ENCODE measurements at regions not wholly inside any gene's neighbourhood (a gene's known extent, or its start where the extent isn't known, plus 50 kb on each side); places are given as distances from the start of the nearest gene placed in this dataset.

DNA sequence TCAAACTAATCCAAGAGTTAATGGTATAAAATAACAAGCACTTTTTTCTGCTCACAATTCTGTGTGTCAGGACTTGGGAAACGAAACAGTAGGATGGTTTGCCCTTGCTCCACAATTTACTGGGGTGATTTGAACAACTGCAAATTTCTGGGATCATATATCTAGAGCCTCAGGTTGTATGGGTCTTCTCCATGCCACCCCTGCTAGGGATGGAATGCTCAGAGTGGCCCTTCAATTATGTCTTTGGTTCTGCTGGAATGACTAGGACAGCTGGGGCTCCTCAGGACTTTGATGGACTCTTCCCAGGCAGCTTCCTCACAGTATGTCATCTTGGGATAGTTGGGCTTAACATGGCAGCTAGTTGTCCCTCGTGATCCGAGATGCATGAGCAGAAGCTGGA is 223.0 kb upstream of the ANO5 start:
- no peak overlapping the region for H3K27ac ChIP-seq
- H3K9me3 ChIP-seq (ENCODE audit: control insufficient read depth, low read length): no peaks in the 10 kb centered on the region
- no peak overlapping the region for H3K9ac ChIP-seq
- H3K27me3 ChIP-seq (ENCODE audit: control insufficient read depth, insufficient read depth, low read length): no peaks in the 10 kb centered on the region
- H3K36me3 ChIP-seq (ENCODE audit: control insufficient read depth, insufficient read depth, low read length): no peaks in the 10 kb centered on the region
- no peaks in the 10 kb centered on the region for H3K4me1 ChIP-seq
- no peak overlapping the region for H3K4me3 ChIP-seq (ENCODE audit: low read depth, low read length)
- H3K79me2 ChIP-seq: no peaks in the 10 kb centered on the region
- no peak for TF ChIP-seq CTCF (IDR thresholded peaks at IDR 0.05)
- no peak overlapping the region for H3K4me2 ChIP-seq (ENCODE audit: low read length)
- H2AFZ ChIP-seq: no peak overlapping the region

DNA sequence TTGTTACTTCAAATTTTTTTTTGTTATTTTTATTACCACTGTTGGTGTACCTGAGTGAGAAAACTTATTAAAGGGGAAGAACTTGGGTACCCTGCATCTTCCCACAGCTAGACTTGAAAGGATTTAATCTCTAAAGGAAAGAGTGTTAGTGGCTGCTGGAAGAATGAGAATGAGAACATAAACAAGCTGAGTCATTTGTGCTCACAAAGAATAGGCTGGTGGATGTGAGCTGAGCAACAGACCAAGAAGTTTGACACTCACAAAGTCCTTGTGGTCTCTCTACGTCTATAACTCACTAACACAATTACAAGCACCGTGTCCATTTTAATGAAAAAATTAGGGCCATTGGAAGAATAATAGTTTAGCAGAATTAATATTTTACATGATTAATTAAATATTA is 217.6 kb upstream of the ANO5 start:
- Histone ChIP-seq H3K27ac (no peak overlapping the region), H3K9ac (no peak overlapping the region), H3K9me3 (ENCODE audit: control insufficient read depth, low read length) (no peaks in the 10 kb centered on the region), H3K4me3 (ENCODE audit: low read depth, low read length) (no peak overlapping the region), H2AFZ (no peak overlapping the region), H3K4me1 (no peaks in the 10 kb centered on the region), H3K79me2 (no peaks in the 10 kb centered on the region), H3K36me3 (ENCODE audit: control insufficient read depth, insufficient read depth, low read length) (no peaks in the 10 kb centered on the region), H3K4me2 (ENCODE audit: low read length) (no peak overlapping the region), H3K27me3 (ENCODE audit: control insufficient read depth, insufficient read depth, low read length) (no peaks in the 10 kb centered on the region)
- TF ChIP-seq CTCF (IDR thresholded peaks at IDR 0.05): no peak

- H3K4me2 ChIP-seq (ENCODE audit: low read length): no peak overlapping the region
- no peaks in the 10 kb centered on the region for H3K4me1 ChIP-seq
- no peaks in the 10 kb centered on the region for H3K27me3 ChIP-seq (ENCODE audit: control insufficient read depth, insufficient read depth, low read length)
- H3K4me3 ChIP-seq (ENCODE audit: low read depth, low read length): no peak overlapping the region
- H3K79me2 ChIP-seq: no peaks in the 10 kb centered on the region
- H3K9me3 ChIP-seq (ENCODE audit: control insufficient read depth, low read length): no peaks in the 10 kb centered on the region
- no peak overlapping the region for H3K9ac ChIP-seq
- no peak overlapping the region for H3K27ac ChIP-seq
- TF ChIP-seq CTCF (IDR thresholded peaks at IDR 0.05): no peak
- H2AFZ ChIP-seq: no peak overlapping the region
- H3K36me3 ChIP-seq (ENCODE audit: control insufficient read depth, insufficient read depth, low read length): no peaks in the 10 kb centered on the region
These were observed 216.7 kb upstream of the ANO5 start for GRCh38 chr11:21976210-21976609.

GRCh38 chr11:21983431-21983830 is 209.5 kb upstream of the ANO5 start:
- H3K27me3 ChIP-seq (ENCODE audit: control insufficient read depth, insufficient read depth, low read length): no peaks in the 10 kb centered on the region
- no peak overlapping the region for H3K9ac ChIP-seq
- TF ChIP-seq CTCF (IDR thresholded peaks at IDR 0.05): no peak
- H3K4me2 ChIP-seq (ENCODE audit: low read length): no peak overlapping the region
- no peaks in the 10 kb centered on the region for H3K79me2 ChIP-seq
- H3K9me3 ChIP-seq (ENCODE audit: control insufficient read depth, low read length): no peaks in the 10 kb centered on the region
- no peak overlapping the region for H3K4me3 ChIP-seq (ENCODE audit: low read depth, low read length)
- no peaks in the 10 kb centered on the region for H3K4me1 ChIP-seq
- H2AFZ ChIP-seq: no peak overlapping the region
- H3K36me3 ChIP-seq (ENCODE audit: control insufficient read depth, insufficient read depth, low read length): no peaks in the 10 kb centered on the region
- H3K27ac ChIP-seq: no peak overlapping the region

- no peak overlapping the region for H2AFZ ChIP-seq
- H3K36me3 ChIP-seq (ENCODE audit: control insufficient read depth, insufficient read depth, low read length): no peaks in the 10 kb centered on the region
- H3K9ac ChIP-seq: no peak overlapping the region
- no peak overlapping the region for H3K4me3 ChIP-seq (ENCODE audit: low read depth, low read length)
- no peaks in the 10 kb centered on the region for H3K27me3 ChIP-seq (ENCODE audit: control insufficient read depth, insufficient read depth, low read length)
- H3K4me2 ChIP-seq (ENCODE audit: low read length): no peak overlapping the region
- no peaks in the 10 kb centered on the region for H3K79me2 ChIP-seq
- TF ChIP-seq CTCF (IDR thresholded peaks at IDR 0.05): no peak
- no peaks in the 10 kb centered on the region for H3K4me1 ChIP-seq
- H3K9me3 ChIP-seq (ENCODE audit: control insufficient read depth, low read length): no peaks in the 10 kb centered on the region
- no peak overlapping the region for H3K27ac ChIP-seq
These were observed 206.5 kb upstream of the ANO5 start for GRCh38 chr11:21986361-21986760.
